Activated gamma-delta T cell (primary cell): ENCODE measurements at regions not wholly inside any gene's neighbourhood (a gene's known extent, or its start where the extent isn't known, plus 50 kb on each side); places are given as distances from the start of the nearest gene placed in this dataset.

Source experiments
- DNase-seq: peaks from one replicate; lab custom pipeline; 2025; lab: John Stamatoyannopoulos, UW

DNA sequence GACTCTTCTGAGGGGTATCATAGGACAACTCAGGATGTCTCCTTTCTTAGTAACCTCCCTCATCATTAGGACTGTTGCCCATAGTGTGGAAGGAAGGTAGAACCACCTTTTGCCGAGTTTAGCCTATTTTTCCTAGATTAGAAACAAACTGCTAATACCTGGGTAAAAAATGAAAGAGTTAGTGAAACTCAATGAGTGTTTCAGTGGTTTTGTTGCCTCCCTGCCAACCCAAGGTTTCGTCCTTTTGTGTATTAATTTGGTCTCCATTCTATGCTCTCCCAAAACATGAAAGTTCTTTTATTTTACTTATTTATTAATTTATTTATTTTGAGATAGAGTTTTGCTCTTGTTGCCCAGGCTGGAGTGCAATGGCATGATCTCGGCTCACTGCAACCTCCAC is 174.9 kb upstream of the KCNJ16 start:
- DNase-seq, result no peak

DNA sequence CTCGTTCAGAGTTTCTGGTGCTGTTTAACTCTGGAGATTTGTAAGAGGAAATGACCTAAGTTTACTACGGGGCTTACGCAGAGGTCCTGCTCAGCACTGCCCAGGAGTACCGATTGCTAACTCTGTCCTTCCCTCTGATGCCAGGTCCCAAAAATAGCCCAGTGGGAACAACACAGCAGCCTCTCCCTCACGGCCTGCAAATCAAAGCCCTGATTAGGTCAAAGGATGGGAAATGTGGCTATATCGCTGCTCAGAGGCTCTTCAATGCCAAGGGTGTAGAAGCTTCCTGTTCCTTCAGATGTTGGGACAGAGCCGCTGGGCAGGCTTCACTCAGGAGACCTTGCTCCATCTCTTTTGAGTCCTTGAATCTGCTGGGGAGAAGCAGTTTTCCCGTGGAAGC is 174.2 kb upstream of the KCNJ16 start:
- DNase-seq, result no peak

DNA sequence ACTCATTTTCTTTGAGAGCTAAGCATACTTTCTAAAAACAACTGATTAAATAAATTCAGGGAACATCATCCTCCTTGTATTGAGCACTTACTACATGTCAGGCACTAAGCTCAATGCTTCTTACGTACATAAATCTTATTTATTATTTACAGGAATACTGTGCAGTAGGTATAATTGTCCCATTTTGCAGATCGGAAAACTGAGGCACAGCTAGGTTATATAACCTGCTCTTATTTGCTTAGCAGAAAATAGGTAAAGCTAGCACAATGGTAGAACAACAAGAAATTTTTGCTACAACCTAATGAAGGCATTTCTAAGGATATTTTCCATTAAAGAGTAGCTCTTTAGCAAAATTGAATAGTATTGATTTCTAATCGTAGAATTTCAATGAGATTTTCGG is 168.7 kb upstream of the KCNJ16 start:
- DNase-seq, result no peak

DNA sequence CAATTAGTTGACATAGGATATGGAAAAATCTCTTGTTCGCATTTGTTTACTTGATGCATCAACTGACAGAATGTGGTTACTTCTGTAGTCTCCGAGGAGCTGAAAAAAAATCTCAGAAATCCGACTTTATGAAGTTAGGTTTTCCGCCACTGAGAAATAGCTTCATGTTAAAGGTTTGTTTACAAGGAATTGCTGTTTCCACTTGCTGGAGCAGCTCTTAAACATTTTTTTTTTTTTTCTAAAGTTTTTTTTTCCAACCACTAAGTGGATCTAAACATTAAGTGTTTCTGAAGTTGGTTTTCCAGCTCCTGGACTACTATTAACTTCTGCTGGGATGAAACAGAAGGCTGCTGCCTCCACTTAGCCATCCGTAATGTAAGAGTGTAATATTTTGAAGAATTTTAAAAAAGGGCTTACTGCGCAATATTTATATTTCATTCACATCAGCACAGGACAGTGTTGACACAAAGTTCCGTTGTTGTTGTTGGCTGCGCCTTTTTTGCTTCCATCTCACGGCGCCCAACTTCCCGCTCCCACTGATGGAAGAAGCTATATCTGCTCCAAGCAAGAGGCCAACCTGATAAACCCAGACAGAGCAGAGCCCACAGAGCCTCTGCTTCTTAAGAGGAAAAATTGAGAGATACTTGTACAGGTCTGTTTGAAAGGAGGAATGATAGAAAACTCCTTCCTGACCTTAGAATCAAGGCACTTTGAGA is 167.7 kb upstream of the KCNJ16 start:
- no peak for DNase-seq

DNA sequence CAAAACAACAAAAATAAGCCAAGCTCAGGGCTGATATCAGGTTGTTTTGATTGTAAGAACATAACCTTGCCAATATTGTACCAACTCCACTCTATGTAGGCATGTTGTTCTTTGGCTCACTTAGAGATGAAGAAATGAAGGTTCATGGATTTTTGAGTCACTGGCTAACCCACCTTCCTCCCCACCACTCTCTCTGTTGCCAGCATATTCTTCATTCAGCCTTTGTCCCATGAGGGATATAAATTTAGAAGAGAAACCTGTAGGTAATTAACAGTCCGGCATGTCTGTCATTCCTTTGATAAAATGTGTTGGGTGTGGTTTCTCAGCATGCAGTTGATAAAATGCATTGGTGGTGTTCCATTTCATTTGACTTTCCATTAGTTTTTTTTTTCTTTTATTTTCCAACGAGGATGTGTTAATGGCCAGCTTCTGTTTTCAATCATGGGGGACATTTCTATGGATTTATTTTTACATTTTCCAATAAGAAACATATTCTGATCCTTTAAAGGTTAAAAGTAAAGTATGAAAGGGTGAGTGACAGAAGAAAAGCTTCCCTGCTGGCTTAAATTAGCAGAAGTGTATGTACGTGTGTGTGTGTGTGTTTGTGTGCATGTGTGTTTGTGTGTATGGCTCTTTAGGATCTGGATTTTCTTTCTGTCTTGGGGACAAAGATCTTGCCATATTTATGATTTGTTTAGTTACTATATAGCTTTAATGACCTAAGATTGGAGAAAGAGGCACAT is 166.2 kb upstream of the KCNJ16 start:
- no peak for DNase-seq

DNA sequence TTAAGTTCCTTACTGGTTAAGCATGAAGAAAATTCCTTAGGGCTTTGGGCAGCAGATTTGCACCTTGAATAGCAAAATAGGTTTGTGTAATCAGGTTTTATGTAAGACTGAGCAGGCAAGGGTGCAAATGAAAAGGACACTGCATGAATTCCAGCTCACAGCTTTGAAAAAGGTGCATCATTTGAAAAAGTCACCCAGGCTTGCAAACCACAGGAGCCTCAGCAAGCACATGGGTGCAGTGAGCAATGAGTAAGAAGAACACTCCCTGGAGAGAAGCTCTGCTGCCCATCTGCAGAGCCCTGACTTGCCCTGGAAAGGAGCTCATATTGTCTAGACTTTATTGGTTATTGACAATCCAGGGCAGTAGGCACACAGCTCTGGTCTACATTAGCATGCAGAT is 165.6 kb upstream of the KCNJ16 start:
- DNase-seq, result no peak

DNA sequence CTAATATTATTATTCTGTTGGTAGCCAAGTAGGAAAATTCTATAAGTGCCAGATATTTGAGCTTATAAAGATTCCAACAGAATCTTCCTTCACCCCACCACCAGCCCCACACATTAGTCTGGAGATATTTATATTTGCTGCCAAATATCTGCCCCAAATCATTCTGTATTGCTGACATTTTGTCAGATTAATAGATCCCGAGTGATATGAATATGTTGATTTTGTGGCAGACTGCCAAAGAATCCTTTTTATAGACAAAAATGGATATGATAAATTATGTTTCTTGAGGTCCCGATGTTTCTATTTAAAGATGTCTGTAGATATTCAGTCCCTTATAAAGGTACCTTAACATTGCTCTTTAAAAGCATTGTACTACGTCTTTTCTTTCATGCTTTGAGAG is 162.2 kb upstream of the KCNJ16 start:
- no peak for DNase-seq

DNA sequence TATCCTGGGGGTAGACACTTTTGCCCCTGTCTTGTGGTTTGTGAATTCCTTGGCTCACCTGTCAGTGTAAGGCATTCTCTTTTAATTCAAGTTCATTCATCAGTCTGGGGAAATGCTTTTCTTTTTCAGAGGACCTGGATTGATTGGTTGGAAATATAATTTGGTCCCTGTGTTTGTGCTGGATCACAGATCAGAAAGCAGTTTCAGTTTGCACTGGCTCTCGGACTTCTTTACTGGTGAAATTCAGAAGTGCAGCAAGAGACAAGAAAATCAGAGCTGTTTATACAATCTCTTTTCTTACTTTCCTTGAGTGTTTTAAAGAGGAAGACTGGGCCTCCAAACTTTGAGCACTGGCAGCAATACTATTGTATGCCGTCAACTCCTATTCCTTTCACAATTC is 161.8 kb upstream of the KCNJ16 start:
- no peak for DNase-seq

DNA sequence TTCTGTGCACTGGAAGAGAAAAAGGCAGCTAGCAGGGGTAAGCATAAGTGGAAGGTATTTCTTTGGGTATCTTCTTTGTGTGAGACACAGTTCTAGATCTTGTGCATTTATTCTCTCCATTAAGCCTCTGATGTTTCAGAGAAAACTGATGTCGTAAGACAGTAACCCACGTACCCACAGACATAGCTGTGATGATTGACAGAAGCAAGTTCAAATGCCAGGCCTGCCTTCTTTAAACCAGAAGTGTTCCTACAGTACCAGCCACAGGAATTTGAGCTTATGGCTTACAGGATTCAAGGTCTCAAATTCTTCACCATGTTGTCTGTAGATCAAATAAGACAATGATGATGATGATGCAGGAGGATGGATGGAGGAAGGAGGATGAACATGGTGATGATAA is 161.4 kb upstream of the KCNJ16 start:
- no peak for DNase-seq

DNA sequence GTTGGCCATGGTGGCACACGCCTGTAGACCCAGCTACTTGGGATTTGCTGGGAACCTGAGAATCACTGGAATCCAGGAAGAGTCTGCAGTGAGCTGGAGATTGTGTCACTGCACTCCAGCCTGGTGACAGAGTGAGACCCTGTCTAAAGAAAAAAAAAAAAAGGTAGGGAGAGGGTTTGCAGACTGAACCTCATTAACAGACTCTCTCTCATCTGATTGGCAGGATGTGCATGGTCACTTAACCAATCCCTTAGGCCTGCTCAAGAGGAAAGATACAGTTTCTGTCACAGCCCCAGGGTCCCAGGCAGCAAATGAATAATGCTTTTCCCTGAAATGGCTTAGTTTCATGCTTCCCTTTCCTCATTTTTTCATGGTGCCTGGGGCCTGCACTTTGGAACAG is 160.5 kb upstream of the KCNJ16 start:
- no peak for DNase-seq

DNA sequence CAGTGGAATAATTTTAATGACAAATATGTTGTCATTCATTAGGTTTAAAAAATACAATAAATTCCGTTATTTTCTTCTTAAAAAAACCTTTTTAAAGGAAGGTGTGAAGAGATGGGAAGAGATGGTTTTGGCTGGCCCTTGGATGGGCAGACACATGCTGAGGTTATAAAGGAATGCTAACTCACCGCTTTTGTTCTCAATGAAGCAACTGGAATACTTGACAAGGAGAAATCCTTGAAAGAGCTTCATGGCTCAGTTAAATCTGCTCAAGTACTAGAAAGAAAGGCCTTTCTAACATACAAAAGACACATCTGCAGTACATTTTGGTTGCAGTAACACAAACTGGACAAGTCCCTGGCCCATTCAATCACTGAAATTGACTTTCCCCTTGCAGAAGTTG is 158.3 kb upstream of the KCNJ16 start:
- DNase-seq, result no peak

DNA sequence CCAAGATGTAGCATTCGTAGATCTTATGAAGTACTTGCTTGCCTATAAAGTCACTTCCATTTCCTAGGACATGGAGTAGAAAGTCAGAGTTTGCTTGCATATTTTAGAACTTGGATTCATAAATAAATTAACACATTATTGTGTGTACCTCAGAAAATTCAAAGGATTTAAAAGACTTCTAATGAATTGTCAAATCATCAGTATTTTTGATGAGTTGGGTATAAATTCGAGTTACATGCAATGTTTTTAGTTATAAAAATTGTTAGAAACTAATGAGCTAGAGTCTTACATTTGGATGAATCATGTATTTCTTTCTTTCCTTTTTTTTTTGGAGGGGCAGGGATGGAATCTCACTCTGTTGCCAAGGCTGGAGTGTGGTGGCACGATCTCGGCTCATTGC is 156.9 kb upstream of the KCNJ16 start:
- DNase-seq, result no peak

DNA sequence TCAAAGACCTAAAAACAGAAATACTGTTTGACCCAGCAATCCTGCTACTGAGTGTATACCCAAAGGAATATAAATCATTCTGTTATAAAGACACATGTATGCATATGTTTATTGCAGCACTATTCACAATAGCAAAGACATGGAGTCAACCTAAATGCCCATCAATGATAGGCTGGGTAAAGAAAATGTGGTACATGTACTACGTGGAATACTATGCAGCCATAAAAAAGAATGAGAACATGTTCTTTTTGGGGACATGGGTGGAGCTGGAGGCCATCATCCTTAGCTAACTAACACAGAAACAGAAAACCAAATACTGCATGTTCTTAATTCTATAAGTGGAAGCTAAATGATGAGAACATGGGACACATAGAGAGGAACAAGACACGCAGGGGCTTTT is 155.2 kb upstream of the KCNJ16 start:
- no peak for DNase-seq

DNA sequence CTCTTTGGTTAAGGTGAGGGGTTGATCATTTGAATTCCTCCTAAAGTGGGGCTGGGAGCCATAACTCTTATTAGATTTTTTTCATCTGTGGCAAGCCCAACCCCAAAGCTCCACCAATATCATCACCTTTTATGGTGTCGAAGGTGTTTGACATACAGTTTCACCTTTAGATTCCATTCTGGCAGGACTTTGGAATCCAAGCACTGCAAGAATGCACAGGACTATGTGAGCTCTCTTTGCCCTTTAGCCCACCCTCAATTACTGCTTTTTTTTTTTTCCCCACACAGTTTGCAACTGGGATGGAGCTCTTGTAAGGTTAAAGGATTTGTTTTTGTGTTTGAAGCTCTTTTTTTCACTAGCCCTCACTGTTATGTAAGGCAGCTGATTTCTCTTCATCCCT is 154.0 kb upstream of the KCNJ16 start:
- DNase-seq, result no peak

DNA sequence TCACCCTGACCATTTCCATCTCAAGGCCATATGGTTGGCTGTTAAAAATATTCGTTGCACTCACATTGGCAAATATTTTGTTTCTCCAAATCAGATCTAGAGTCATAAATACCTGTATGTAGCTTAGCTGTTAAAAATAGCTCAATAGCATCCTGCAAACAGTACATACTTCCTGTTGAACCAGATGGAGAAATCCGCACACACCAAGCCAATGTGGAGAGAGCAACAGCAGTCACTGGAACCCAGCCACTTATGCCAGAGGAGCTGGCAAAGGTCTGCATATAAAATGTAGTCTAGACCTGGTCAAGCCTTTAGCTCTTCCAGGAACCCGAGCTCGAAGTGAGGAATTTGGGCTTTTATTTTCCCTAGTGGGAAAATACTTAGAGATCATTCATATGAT is 146.4 kb upstream of the KCNJ16 start:
- DNase-seq, result no peak

DNA sequence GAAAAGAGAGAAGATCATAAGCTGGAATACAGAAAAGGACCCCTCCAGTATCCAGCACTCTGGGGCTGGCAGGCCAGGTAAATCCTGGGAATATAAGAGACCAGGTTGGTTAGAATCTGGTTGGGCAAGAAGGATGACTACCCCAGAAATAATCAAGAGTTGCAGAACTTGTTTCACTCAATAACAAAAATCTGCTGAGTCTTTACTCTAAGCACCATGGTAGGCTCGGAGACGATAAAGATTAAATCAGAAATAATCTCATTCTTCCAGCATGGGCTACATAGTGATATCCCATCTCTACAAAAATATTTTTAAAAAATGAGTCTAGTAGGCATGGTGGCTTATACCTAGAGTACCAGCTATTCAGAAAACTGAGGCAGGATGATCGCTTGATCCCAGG is 138.0 kb upstream of the KCNJ16 start:
- no peak for DNase-seq

DNA sequence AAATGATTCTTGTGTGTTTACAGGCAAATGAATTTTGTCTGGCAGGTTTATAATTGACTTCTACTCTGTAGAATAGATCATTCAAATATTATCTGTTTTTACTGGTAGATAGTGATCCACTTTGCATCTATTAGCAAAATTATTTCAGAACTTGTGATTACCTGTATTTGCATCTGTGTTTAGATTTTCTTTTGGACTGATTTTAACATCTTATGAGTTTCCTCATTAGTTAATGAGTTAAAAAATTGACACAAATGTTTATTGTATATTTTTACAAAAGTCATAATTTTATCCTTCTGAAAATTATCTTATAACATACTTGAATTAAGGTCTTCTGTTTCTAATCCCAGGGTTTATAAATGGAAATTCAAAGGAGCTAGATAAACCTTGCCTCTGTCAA is 132.0 kb upstream of the KCNJ16 start:
- DNase-seq, result no peak

DNA sequence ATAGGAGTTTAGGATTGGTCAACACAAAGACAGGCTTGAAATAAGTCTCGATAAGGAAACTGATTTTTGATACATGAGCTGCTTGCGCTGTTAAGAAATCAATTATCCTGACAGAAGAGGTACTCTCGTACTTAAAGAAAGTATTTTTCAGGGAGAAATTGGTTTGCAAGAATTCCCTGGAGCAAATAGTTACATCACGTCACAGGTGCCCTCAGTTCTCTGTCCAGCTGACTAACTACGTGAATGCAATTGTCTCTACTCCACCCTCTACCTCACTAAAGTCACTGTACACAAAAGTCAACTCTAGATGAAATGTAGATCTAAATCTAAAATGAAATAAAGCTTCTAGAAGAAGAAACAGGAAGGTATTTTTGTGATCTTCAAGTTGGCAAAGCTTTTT is 130.6 kb upstream of the KCNJ16 start:
- DNase-seq, result no peak

DNA sequence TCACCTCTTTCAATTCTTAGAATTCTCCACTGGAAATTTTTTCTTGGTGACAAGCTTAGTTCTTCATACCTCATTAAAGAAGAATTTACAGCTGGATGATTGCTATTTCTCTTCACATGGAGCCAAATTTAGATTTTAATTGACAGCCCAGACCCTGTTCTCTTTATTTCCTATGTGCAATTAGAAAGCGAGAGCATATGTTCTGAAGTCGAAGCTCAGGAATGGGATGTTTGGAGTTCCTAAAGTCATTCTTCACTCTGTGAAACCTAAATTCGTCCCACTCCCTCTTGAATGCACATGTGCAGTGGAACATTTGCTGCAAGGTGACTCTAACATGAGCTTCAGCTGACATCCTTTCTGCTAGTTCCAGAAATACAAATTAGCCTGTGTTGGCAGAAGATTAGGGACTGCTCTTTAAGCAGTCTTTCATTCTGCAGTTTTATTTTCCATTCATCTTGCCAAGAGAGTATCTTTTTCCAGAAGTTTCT is 129.3 kb upstream of the KCNJ16 start:
- DNase-seq, result no peak

DNA sequence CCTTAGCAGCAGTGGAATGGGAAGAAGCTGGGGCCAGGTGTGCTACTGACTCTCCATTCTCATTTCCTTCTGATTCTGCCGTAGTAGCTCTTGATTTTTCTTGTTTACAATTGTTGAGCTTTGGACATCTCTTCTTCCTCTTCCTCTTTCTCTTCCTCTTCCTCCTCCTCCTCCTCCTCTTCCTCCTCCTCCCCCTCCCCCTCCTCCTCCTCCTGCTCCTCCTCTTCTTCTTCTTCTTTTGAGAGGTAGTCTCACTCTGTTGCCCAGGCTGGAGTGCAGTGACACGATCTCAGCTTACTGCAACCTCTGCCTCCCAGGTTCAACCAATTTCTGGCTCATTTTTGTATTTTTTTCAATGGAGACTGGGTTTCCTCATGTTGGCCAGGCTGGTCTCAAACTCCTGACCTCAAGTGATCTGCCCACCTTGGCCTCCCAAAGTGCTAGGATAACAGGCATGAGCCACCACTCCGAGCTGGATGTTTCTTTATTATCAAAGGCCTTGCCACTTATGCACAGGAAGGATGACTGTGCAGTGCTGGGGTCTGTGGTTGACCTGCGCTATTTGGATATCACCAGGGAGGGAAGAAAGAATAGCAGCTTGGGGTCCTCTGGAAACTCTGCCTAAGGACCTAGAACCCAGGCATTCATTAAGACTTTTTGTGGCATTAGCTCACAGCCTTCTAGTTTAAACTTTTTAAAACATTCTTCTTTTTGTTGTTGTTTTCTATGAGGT is 127.8 kb upstream of the KCNJ16 start:
- no peak for DNase-seq

DNA sequence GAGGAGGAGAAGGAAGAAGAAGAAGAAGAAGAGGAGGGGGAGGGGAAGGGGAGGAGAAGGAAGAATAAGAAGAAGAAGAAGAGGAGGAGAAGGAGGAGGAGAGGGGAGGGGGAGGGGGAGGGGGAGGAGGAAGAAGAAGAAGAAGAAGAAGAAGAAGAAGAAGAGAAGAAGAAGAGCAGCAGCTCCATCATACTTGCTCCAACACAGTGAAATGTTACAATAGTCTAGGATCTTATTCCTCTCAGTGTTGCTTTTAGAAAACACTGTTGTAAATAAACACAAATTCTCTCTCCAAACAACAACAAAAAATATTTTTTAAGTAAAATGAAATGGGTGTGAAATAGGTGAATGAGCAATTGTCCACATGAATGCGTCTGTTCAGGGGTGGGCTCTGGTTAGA is 126.6 kb upstream of the KCNJ16 start:
- DNase-seq, result no peak

DNA sequence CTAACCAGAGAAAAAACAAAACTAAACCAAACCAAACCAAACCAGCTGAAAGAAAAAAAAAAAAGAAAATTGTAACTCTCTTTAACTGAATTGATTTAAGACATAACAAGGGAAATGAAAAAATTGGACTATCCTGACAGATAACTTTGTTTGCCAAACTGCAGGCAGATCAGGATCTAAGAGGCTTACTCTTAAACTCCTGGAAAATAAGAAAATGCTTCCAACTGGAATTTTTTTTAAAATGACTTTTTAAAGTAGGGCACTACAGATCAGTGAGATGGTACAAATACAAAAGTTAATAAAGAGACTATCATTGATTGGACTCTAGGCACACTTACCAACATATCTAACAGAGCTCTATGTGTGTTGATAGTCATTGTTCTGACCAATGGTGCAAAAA is 125.5 kb upstream of the KCNJ16 start:
- DNase-seq, result no peak
